ENCODE measurements at regions not wholly inside any gene's neighbourhood (a gene's known extent, or its start where the extent isn't known, plus 50 kb on each side); places are given as distances from the start of the nearest gene placed in this dataset.

DNA sequence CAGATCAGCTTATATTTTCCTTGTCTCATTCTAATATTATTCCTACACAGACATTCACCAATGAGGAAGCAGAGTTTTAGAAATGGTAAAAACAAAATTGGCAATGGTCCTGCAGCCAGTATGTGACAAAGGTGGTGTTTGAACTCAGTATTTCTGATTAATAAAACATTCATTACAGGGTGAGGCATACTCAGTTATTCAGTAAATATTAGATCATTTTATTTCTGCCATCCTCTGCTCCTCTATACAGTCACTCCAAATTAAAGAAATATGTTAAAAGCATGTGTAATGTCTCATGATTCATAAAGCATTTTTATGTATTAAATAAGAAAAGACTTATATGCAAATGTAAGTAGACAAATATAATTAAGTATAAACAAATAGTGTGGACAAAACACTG lies 684.6 kb upstream of the ACO1 start:
- TF ChIP-seq, protein P1, sequence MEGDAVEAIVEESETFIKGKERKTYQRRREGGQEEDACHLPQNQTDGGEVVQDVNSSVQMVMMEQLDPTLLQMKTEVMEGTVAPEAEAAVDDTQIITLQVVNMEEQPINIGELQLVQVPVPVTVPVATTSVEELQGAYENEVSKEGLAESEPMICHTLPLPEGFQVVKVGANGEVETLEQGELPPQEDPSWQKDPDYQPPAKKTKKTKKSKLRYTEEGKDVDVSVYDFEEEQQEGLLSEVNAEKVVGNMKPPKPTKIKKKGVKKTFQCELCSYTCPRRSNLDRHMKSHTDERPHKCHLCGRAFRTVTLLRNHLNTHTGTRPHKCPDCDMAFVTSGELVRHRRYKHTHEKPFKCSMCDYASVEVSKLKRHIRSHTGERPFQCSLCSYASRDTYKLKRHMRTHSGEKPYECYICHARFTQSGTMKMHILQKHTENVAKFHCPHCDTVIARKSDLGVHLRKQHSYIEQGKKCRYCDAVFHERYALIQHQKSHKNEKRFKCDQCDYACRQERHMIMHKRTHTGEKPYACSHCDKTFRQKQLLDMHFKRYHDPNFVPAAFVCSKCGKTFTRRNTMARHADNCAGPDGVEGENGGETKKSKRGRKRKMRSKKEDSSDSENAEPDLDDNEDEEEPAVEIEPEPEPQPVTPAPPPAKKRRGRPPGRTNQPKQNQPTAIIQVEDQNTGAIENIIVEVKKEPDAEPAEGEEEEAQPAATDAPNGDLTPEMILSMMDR (IDR thresholded peaks at IDR 0.05), result no peak
- no peak for TF ChIP-seq POLR2AphosphoS5 (IDR thresholded peaks at IDR 0.05; ENCODE audit: low read depth, low read length)
- TF ChIP-seq, protein P2, sequence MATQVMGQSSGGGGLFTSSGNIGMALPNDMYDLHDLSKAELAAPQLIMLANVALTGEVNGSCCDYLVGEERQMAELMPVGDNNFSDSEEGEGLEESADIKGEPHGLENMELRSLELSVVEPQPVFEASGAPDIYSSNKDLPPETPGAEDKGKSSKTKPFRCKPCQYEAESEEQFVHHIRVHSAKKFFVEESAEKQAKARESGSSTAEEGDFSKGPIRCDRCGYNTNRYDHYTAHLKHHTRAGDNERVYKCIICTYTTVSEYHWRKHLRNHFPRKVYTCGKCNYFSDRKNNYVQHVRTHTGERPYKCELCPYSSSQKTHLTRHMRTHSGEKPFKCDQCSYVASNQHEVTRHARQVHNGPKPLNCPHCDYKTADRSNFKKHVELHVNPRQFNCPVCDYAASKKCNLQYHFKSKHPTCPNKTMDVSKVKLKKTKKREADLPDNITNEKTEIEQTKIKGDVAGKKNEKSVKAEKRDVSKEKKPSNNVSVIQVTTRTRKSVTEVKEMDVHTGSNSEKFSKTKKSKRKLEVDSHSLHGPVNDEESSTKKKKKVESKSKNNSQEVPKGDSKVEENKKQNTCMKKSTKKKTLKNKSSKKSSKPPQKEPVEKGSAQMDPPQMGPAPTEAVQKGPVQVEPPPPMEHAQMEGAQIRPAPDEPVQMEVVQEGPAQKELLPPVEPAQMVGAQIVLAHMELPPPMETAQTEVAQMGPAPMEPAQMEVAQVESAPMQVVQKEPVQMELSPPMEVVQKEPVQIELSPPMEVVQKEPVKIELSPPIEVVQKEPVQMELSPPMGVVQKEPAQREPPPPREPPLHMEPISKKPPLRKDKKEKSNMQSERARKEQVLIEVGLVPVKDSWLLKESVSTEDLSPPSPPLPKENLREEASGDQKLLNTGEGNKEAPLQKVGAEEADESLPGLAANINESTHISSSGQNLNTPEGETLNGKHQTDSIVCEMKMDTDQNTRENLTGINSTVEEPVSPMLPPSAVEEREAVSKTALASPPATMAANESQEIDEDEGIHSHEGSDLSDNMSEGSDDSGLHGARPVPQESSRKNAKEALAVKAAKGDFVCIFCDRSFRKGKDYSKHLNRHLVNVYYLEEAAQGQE (IDR thresholded peaks at IDR 0.05; ENCODE audit: insufficient read depth in 1 of 2, low read depth in 2 of 2, low read length in 1 of 2), result no peak
